ENCODE measurements at regions not wholly inside any gene's neighbourhood (a gene's known extent, or its start where the extent isn't known, plus 50 kb on each side); places are given as distances from the start of the nearest gene placed in this dataset.

DNA sequence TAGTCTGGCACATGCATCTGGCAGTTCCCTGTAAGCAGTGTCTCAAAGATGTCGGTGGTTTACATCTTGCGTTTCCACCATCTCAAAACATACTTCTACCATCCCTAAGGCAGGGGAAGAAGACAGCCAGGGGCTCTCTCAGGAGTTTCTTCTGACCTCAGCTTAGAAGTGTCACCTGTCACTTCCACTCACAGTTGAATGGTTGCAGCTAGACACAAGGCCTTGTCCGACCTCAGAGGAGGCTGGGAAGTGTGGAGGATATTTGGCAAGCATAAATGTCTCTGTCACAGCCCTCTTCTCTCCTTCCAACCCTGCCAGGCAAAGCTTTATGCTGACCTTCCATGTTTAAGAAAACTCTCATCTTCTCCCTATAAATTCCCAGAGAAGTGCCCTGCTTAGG, 193.3 kb downstream of the HERPUD2 start:
- DNase-seq: no peak

GRCh38 chr7:35499226-35499625, 195.7 kb downstream of the HERPUD2 start:
- no peak for DNase-seq

GRCh38 chr7:35498416-35498815, 196.5 kb downstream of the HERPUD2 start:
- DNase-seq: no peak

DNA sequence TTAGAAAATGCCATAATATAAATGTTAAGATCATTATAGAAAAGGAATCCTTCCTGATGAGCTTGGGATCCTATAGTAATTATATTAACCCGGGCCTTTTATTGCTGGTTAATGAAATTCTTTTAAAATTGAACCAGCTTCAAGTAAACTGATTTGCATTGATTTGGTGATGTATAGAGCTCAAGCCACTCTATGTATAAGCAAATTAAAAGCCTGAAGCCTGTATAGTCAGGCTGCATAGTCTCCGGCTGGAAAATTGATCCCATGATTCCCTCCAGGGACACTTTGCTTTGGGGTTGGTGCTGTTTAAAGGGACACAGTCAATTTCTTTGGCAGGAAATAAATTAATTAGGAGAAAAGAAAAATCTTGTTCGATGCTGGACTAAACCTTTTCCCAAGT, 199.1 kb downstream of the HERPUD2 start:
- DNase-seq: no peak

DNA sequence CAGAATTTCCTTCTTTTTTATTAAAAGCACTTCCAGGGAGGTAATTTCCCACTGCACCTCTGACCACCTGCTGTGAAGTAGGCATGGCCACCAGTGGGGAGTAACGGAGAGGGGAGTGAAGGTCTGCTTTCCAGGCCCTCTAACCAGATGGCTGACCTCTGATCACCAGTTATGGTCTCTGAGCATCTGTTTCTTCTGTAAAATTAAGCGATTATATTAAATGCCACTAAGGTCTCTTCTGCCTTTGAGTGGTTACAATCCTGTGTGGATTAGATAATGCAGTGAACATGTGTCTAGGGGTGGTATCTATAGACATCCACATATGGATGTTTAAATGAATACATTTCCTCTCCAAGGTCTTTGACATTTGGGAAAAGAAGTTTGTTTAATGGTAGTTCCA, 199.6 kb downstream of the HERPUD2 start:
- no peak for DNase-seq

- no peak for DNase-seq
Observed at GRCh38 chr7:35494407-35494806, 200.5 kb downstream of the HERPUD2 start.

GRCh38 chr7:35492451-35493175, 202.3 kb downstream of the HERPUD2 start:
- no peak for DNase-seq

DNA sequence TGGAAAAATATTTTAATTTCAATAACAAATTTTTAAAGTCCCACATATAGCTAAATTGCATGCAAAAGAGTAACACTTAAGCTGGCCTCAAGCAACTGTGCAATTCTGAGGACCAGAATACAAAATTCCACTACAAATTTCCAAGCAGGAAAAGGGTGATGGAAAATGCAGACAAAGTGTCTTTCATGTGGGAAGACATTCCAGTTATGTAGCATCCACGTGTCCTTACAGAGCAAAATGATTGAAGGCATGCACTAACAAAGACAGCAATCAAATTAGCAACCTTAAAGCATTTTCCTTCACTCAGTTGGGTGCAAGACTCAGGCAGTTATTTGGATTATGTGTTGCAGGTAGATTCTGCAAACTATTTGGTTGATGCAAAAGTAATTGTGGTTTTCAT, 203.7 kb downstream of the HERPUD2 start:
- DNase-seq: no peak

DNA sequence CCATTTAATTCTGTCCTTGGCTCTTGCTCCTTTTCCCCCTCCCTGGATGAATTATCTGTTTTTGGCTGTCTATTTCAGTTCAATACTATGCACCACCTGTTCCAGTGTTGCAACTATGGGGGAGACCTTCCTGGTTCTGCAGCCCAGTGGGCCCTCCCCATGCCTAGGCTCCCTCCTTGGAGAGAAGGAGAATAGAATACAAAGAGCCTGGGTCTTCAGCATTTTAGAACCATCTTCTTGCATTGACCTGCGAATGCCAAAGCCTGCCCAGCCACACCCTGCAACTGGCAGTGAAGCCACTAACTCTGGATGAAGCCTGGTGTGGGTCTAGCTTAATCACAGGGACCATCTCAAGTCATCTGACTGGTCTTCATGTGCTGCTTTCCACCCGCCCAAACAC, 207.1 kb downstream of the HERPUD2 start:
- DNase-seq: no peak

DNA sequence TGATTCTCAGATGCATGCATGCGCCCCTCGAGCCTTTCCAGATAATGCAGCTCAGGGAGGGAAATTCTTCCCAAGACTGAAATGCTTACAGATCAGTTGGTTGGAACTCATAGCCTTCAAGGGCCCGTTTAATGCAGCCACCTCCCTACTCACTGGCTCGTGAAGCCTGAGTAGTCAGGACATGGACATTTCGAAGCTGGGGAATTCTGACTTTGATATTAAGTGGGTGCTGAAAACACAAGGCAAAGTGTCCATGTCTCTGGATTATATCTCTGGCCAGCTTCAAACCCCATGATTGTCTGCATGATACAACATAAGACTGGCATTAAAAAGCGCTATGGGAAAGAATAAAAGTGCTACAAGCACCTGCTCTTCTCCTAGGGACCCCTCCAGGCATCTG, 207.5 kb downstream of the HERPUD2 start:
- no peak for DNase-seq

- DNase-seq: no peak
Observed at GRCh38 chr7:35485436-35485835, 209.5 kb downstream of the HERPUD2 start.

GRCh38 chr7:35483568-35483967, 211.4 kb downstream of the HERPUD2 start:
- DNase-seq: no peak

DNA sequence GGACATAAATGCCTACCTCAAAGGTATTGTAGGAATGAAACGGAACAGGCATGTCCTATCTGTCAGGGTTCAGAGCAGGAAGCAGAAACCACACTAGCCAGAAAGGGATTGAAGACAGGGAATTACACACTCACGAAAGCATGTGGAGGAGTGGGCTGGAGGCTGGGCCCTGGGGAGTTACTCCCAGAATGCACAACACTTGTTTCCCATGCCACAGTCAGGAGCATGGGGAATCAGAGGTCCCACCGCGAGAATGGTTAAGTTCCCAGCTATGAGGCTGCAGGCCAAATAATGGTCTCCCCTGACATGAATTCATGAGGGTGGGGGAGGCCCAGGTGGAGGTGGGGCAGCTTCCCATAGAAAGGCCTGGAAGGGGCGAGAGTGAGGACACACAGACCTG, 212.7 kb downstream of the HERPUD2 start:
- DNase-seq: no peak

- no peak for DNase-seq
Observed at GRCh38 chr7:35480806-35481205, 214.1 kb downstream of the HERPUD2 start.

DNA sequence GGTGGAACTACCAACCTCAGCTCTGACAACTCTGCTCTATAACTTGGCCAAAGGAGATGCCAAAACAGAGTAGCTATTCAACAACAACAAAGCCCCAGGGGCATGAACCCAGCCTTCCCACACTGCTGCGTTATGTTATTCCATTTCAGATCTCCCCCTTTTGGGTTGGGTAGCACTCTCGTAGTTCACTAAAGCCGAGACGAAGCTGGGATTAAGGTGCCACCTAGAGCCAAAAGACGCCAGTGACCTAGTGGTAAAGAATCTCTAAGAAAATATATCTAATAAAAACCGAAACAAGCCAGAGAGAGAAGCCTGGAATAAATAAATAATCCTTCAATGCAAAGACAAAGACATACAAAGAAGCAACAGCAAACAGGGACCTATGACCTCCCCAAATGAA, 217.3 kb downstream of the HERPUD2 start:
- no peak for DNase-seq

DNA sequence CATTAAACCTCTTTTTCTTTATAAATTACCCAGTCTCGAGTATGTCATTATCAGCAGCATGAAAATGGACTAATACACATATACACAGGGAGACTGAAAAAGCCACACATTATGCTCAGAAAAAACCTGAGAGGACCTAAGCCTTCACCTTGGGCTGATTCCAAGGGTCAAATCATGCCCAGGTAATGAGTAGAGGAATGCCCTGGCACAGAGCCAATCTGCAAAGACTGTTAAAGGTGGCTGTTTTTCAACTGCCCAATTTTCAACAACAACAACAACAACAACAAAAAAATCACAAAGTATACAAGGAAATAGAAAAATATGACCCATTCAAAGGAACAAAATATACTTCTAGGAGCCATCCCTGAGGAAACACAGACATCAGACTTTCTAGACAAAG, 220.2 kb upstream of the TBX20 start:
- DNase-seq: no peak

GRCh38 chr7:35468606-35469005, 214.7 kb upstream of the TBX20 start:
- no peak for DNase-seq

GRCh38 chr7:35467456-35467978, 213.6 kb upstream of the TBX20 start:
- DNase-seq: no peak

- DNase-seq: no peak
Observed at GRCh38 chr7:35465791-35466336, 212.0 kb upstream of the TBX20 start.

GRCh38 chr7:35463751-35464150, 209.9 kb upstream of the TBX20 start:
- no peak for DNase-seq

- no peak for DNase-seq
Observed at GRCh38 chr7:35463176-35463700, 209.3 kb upstream of the TBX20 start.

DNA sequence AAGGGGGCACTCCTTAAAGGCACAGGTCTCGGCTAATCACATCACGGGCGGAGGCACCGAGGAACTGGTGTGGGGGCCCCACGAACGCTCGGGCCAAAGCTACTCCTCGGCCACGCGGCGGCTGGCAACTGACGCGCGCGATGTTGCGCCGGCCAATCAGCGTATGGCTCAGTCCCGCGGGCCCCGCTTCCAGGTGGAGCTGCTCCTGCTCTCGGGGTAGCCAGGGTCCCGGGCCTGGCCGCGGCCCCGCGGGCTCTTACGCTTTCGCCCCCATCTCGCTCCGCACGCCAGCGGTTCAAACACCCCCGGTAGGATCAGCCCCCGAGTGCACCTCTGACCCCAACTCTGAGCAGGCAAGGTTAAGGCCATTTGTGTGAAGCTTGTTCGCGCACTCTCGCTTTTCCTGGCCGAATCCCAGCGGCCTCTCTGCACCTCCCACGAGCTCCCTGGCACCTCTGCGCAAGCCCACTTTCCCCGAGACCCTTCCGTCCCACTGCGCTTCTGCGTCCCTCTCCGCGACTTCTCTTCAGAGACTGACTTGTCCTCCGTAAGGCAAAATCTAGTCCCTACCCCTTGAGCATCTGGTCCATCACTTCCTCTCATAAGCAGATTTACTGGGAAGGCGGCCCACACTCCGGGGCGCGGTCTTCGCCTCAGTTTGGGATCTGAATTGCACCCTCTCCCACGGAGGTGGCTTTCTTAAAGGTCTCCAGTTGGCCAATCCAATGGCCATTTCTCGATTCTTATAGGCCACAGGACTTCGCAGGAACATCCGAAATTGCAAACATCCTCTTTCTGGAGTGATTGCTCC, 200.9 kb upstream of the TBX20 start:
- peak; percentile 10 for DNase-seq

All from muscle of arm (tissue), 1 donor.